G401.6 (cell line): ENCODE measurements at regions not wholly inside any gene's neighbourhood (a gene's known extent, or its start where the extent isn't known, plus 50 kb on each side); places are given as distances from the start of the nearest gene placed in this dataset.

Source experiments
- FAIRE-seq: peaks from 2 replicates; lab custom pipeline; 2012; peaks lifted over from hg19 to GRCh38; lab: Jason Lieb, UNC

GRCh38 chr14:84209031-84209430 is 1320.9 kb upstream of the FLRT2 start:
- no peak for FAIRE-seq

GRCh38 chr14:84217066-84217465 is 1312.9 kb upstream of the FLRT2 start:
- FAIRE-seq = no peak

DNA sequence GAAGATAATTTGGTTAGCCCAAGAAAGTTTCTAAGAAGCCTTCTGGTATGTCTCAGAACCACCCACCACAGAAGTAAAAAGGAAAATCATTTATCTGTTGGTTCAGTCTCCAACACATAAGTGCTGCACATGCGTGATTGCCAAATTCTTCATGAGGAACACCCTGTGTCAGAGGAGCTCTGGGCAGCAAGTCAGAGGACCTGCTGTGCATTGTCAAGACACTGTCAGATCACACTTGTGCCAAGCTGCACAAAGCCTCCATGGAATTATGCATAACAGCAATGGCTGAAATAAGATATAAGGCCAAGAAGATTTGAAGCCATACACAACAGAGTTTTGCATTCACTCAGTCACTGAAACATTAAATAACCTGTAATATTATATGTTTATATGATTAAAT is 1304.7 kb upstream of the FLRT2 start:
- no peak for FAIRE-seq

GRCh38 chr14:84228702-84229101 is 1301.2 kb upstream of the FLRT2 start:
- no peak for FAIRE-seq

DNA sequence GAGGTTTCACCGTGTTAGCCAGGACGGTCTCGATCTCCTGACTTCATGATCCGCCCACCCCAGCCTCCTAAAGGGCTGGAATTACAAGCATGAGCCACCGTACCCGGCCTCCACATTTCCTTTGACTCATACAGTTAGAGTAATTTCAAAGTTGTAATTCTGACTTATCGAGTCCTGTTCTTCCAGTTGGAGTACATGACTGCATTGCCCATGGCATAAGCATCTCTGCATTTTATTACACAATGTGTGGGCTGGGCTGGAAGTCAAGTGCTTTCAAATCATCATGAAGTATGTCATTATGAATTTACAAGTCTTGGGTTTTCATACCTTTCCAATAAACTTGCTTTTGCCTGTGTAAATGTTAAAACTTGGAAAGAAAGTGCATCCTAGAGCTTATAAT is 1295.7 kb upstream of the FLRT2 start:
- FAIRE-seq = no peak

DNA sequence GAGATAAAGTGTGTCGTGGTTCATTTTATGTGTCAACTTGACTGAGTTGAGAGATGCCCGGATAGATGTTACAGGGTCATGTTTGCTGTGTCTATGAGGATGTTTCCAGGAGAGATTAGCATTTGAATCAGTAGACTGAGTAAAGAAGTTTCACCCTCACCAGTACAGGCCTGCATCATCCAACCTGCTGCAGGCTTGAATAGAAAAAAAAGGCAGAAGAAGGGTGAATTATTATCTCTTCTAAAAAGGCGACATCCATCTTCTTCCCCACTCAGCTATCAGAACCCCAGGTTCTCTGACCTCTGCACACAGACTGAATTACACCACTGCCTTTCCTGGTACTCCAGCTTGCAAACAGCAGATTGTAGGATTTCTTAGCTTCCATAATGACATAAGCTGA is 1293.7 kb upstream of the FLRT2 start:
- FAIRE-seq = no peak

- no peak for FAIRE-seq
These were observed 1292.1 kb upstream of the FLRT2 start for GRCh38 chr14:84237881-84238280.

- no peak for FAIRE-seq
These were observed 1282.3 kb upstream of the FLRT2 start for GRCh38 chr14:84247693-84248092.

- FAIRE-seq = no peak
These were observed 1279.1 kb upstream of the FLRT2 start for GRCh38 chr14:84250893-84251292.

GRCh38 chr14:84251411-84252115 is 1278.4 kb upstream of the FLRT2 start:
- FAIRE-seq = no peak

DNA sequence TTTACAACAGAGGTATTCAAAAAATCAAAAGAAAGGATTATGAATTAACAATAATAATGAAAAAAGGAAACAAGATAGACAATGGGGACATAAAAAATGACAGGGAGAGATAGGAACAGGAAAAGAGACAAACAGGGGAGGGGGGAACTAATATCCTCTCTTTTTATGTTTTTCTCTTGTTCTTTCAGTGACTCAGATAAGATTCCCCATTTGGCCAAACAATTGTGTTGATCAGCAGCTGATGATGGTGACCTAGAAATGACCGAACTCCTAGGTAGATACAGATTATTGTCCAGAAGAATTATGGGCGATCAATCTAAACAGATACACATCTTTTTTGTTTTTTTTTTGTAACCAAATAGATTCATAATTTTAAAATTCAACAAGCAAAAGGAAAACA is 1277.2 kb upstream of the FLRT2 start:
- FAIRE-seq = no peak

DNA sequence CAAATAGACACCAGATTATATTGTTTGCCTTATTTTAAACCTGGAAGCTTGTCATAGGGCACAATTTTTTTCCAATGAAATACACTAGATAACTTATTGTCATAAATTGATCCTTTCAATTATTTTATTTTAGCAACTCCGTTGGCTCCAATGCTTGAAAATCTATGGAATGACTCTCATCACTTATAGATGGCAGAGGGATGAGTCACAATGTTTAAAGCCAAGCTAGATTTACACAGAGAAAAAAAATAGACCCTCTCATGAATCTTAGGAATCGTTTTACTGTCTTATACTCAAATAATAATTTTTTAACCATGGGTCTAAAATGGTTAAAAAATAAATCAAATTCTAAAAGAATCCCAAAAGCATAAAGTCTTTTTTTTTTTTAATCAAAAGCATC is 1276.6 kb upstream of the FLRT2 start:
- FAIRE-seq = no peak

- FAIRE-seq = no peak
These were observed 1275.7 kb upstream of the FLRT2 start for GRCh38 chr14:84254290-84254689.

DNA sequence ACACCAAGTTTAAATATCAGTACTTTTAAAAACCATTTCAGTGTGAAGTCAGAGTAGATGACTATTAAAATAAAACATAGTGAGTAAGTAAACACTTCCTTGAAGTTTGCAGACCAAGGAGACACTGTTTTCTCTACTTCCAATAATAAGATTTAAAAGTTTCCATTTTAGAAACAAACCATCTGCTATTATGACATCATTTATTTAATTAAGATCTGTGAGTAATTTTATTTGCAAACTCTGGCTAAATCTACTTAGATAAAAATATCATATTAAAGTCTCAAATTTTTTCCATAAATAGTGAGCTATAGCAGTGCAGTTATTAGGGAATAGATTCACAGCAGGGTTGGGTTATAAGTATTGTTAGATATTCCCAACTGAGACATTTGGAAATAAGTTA is 1267.0 kb upstream of the FLRT2 start:
- FAIRE-seq = no peak

GRCh38 chr14:84272290-84272721 is 1257.6 kb upstream of the FLRT2 start:
- no peak for FAIRE-seq

- no peak for FAIRE-seq
These were observed 1256.8 kb upstream of the FLRT2 start for GRCh38 chr14:84273181-84273580.

DNA sequence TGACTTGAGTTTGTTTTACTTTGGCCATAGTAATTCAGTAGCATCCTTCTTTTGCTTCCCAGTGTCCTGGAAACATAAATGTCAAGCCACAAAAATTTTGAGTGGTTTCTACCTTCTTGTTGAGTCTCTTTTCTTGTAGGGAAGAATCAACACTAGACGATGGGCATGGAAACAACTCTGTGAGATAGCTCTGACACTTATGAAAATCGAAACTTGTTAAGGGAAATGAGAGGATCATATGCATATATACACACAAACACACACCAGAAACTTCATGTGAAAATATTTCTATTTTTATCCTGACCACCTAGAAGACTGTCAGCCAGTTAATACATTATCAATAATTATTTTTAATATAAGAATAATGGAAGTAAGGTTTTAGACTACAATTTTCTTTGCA is 1247.3 kb upstream of the FLRT2 start:
- FAIRE-seq = no peak

GRCh38 chr14:84288781-84289180 is 1241.2 kb upstream of the FLRT2 start:
- FAIRE-seq = no peak

- FAIRE-seq = no peak
These were observed 1231.2 kb upstream of the FLRT2 start for GRCh38 chr14:84298663-84299195.

DNA sequence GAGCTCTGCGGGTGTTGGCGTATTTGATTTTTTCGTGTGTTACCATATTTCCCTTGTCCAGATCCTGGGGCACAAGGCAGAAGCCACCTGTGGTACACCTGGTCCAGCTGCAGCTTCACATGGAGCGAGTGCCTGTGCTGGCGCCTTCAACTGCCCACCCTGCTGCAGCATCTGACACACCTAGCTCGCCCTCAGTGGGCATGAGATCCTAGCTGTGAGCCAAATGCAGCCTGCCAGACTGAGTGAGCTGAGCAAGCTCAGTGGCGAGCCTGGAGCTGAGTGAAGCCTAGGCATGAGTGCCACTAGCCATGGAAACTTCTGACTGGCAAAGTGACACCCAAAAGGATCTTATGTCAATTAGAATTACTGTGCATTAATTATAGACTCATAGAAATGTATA is 1226.8 kb upstream of the FLRT2 start:
- FAIRE-seq = no peak

DNA sequence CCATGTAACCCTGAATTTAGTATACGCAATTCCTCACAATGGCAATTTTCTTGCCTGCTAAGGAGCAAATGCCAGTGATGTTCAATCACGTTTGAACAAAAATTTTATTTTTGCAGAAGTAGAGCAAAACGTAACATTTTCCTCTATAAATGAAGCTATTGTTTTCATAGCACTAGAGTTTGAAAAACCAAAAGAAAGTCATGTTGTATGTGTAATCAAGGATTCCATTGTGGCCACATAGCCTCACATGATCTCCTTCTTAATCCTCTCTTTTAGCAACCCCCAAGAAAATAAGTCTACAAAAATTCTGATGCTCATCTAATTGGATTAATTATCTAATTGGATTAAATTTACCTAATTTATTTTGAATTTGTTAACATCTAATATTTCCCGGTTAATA is 1217.4 kb upstream of the FLRT2 start:
- FAIRE-seq = no peak

DNA sequence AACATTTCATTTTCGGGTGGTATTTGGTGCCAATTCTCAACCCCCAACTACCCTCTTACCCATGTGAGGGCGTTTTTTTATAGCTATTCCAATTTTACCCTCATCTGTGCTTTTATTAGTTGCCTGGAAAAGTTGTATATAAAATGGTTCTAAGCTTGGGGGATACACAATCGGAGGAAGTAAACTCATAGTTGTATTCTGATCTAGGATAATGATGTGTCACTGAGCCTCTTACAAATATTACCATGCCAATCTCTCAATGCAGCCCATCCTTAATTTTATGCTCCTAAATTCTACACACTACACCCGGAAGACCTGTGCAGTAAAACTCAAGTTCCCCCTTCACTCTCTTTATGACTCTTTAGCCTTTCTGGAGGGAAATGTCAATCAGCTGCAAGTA is 1206.5 kb upstream of the FLRT2 start:
- FAIRE-seq = no peak

DNA sequence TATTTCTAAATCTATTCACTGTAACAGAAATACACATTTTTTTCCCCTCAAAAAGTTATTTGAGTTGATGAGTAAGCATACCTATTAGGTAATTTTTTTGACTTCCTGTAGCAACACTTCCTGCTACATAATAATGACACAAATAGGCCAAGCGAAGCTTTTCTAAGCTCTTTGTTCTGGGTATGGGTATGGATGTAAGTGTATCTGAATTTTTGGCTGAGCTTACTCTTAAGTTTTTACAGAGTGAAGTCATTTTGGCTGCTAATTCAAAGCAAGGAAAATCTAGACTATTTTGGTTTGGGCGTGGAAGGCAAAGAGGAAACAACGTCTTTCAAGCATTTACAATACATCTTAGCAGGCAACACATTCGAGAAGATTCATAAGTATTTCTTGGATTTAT is 1206.0 kb upstream of the FLRT2 start:
- no peak for FAIRE-seq

- no peak for FAIRE-seq
These were observed 1193.5 kb upstream of the FLRT2 start for GRCh38 chr14:84336433-84336832.

GRCh38 chr14:84340938-84341337 is 1189.0 kb upstream of the FLRT2 start:
- FAIRE-seq = no peak
